ENCODE measurements at regions not wholly inside any gene's neighbourhood (a gene's known extent, or its start where the extent isn't known, plus 50 kb on each side); places are given as distances from the start of the nearest gene placed in this dataset.

- no peaks in the 10 kb centered on the region for H3K36me3 ChIP-seq
- DNase-seq = peak; percentile 13
- H3K4me3 ChIP-seq = no peak overlapping the region
- no peaks in the 10 kb centered on the region for H3K9me3 ChIP-seq
- H3K27me3 ChIP-seq = no peaks in the 10 kb centered on the region
Observed at GRCh38 chr7:33805630-33806233, 99.6 kb upstream of the BMPER start.

GRCh38 chr7:33806298-33807154 is 98.8 kb upstream of the BMPER start:
- no peak for DNase-seq
- H3K36me3 ChIP-seq = no peaks in the 10 kb centered on the region
- H3K27me3 ChIP-seq = no peaks in the 10 kb centered on the region
- H3K9me3 ChIP-seq = no peaks in the 10 kb centered on the region
- H3K4me3 ChIP-seq = no peak overlapping the region

- H3K27me3 ChIP-seq = no peaks in the 10 kb centered on the region
- no peak for DNase-seq
- no peak overlapping the region for H3K4me3 ChIP-seq
- H3K36me3 ChIP-seq = no peaks in the 10 kb centered on the region
- H3K9me3 ChIP-seq = no peaks in the 10 kb centered on the region
Observed at GRCh38 chr7:33807155-33807530, 98.2 kb upstream of the BMPER start.

GRCh38 chr7:33807779-33808482 is 97.4 kb upstream of the BMPER start:
- H3K36me3 ChIP-seq = no peaks in the 10 kb centered on the region
- no peak overlapping the region for H3K4me3 ChIP-seq
- peak; percentile 76 for DNase-seq
- no peaks in the 10 kb centered on the region for H3K27me3 ChIP-seq
- no peaks in the 10 kb centered on the region for H3K9me3 ChIP-seq

GRCh38 chr7:33809228-33809627 is 96.1 kb upstream of the BMPER start:
- H3K27me3 ChIP-seq = no peaks in the 10 kb centered on the region
- no peaks in the 10 kb centered on the region for H3K9me3 ChIP-seq
- DNase-seq = peak; percentile 78

GRCh38 chr7:33810356-33810755 is 95.0 kb upstream of the BMPER start:
- Histone ChIP-seq H3K9me3 (no peaks in the 10 kb centered on the region), H3K27me3 (no peaks in the 10 kb centered on the region), H3K4me3 (no peak overlapping the region), H3K36me3 (no peaks in the 10 kb centered on the region)
- no peak for DNase-seq

More at GRCh38 chr7:33809228-33809627, 96.1 kb upstream of the BMPER start:
- Histone ChIP-seq H3K36me3 (no peaks in the 10 kb centered on the region), H3K4me3 (no peak overlapping the region)

- H3K36me3 ChIP-seq = no peaks in the 10 kb centered on the region
- no peak for DNase-seq
- no peaks in the 10 kb centered on the region for H3K27me3 ChIP-seq
- H3K9me3 ChIP-seq = no peaks in the 10 kb centered on the region
- no peak overlapping the region for H3K4me3 ChIP-seq
Observed at GRCh38 chr7:33813331-33813730, 92.0 kb upstream of the BMPER start.

- Histone ChIP-seq H3K27me3 (no peaks in the 10 kb centered on the region), H3K4me3 (no peak overlapping the region)
- DNase-seq = no peak
Observed at GRCh38 chr7:33814400-33814799, 90.9 kb upstream of the BMPER start.

GRCh38 chr7:33814936-33815335 is 90.4 kb upstream of the BMPER start:
- no peaks in the 10 kb centered on the region for H3K36me3 ChIP-seq
- no peak for DNase-seq
- H3K27me3 ChIP-seq = no peaks in the 10 kb centered on the region
- H3K9me3 ChIP-seq = no peaks in the 10 kb centered on the region
- H3K4me3 ChIP-seq = no peak overlapping the region

More at GRCh38 chr7:33814400-33814799, 90.9 kb upstream of the BMPER start:
- Histone ChIP-seq H3K9me3 (no peaks in the 10 kb centered on the region), H3K36me3 (no peaks in the 10 kb centered on the region)

GRCh38 chr7:33815336-33815735 is 90.0 kb upstream of the BMPER start:
- DNase-seq = no peak
- no peaks in the 10 kb centered on the region for H3K27me3 ChIP-seq
- no peaks in the 10 kb centered on the region; the same call in 1 of the 2 replicates for H3K9me3 ChIP-seq
- no peak overlapping the region for H3K4me3 ChIP-seq
- H3K36me3 ChIP-seq = peaks cover 2% of the 10 kb centered on the region; the same call in 1 of the 2 replicates

GRCh38 chr7:33816106-33816505 is 89.2 kb upstream of the BMPER start:
- no peak for DNase-seq
- H3K27me3 ChIP-seq = no peaks in the 10 kb centered on the region
- H3K9me3 ChIP-seq = no peaks in the 10 kb centered on the region; the same call in 1 of the 2 replicates
- peaks cover 2% of the 10 kb centered on the region; the same call in 1 of the 2 replicates for H3K36me3 ChIP-seq
- no peak overlapping the region for H3K4me3 ChIP-seq

GRCh38 chr7:33819658-33820057 is 85.7 kb upstream of the BMPER start:
- Histone ChIP-seq H3K9me3 (no peaks in the 10 kb centered on the region; the same call in 1 of the 2 replicates), H3K36me3 (peaks cover 2% of the 10 kb centered on the region; the same call in 1 of the 2 replicates), H3K27me3 (no peaks in the 10 kb centered on the region), H3K4me3 (no peak overlapping the region)
- DNase-seq = no peak

GRCh38 chr7:33820206-33820605 is 85.1 kb upstream of the BMPER start:
- Histone ChIP-seq H3K4me3 (no peak overlapping the region), H3K27me3 (no peaks in the 10 kb centered on the region), H3K36me3 (peaks cover 2% of the 10 kb centered on the region; the same call in 1 of the 2 replicates), H3K9me3 (no peaks in the 10 kb centered on the region; the same call in 1 of the 2 replicates)
- no peak for DNase-seq

- H3K27me3 ChIP-seq = no peaks in the 10 kb centered on the region
Observed at GRCh38 chr7:33821970-33822369, 83.4 kb upstream of the BMPER start.

GRCh38 chr7:33823913-33824312 is 81.4 kb upstream of the BMPER start:
- Histone ChIP-seq H3K27me3 (no peaks in the 10 kb centered on the region), H3K4me3 (no peak overlapping the region), H3K36me3 (peaks cover 2% of the 10 kb centered on the region; the same call in 1 of the 2 replicates), H3K9me3 (no peaks in the 10 kb centered on the region; the same call in 1 of the 2 replicates)
- no peak for DNase-seq

More at GRCh38 chr7:33821970-33822369, 83.4 kb upstream of the BMPER start:
- no peak for DNase-seq
- no peak overlapping the region for H3K4me3 ChIP-seq
- H3K36me3 ChIP-seq = peaks cover 2% of the 10 kb centered on the region; the same call in 1 of the 2 replicates
- H3K9me3 ChIP-seq = no peaks in the 10 kb centered on the region; the same call in 1 of the 2 replicates

GRCh38 chr7:33824911-33825459 is 80.4 kb upstream of the BMPER start:
- Histone ChIP-seq H3K9me3 (no peaks in the 10 kb centered on the region; the same call in 1 of the 2 replicates), H3K4me3 (no peak overlapping the region), H3K27me3 (no peaks in the 10 kb centered on the region), H3K36me3 (peaks cover 2% of the 10 kb centered on the region; the same call in 1 of the 2 replicates)
- DNase-seq = no peak

GRCh38 chr7:33825644-33826043 is 79.7 kb upstream of the BMPER start:
- no peak overlapping the region for H3K4me3 ChIP-seq
- no peaks in the 10 kb centered on the region for H3K9me3 ChIP-seq
- DNase-seq = no peak
- no peaks in the 10 kb centered on the region for H3K27me3 ChIP-seq
- H3K36me3 ChIP-seq = no peaks in the 10 kb centered on the region
